ENCODE measurements at regions not wholly inside any gene's neighbourhood (a gene's known extent, or its start where the extent isn't known, plus 50 kb on each side); places are given as distances from the start of the nearest gene placed in this dataset.

DNA sequence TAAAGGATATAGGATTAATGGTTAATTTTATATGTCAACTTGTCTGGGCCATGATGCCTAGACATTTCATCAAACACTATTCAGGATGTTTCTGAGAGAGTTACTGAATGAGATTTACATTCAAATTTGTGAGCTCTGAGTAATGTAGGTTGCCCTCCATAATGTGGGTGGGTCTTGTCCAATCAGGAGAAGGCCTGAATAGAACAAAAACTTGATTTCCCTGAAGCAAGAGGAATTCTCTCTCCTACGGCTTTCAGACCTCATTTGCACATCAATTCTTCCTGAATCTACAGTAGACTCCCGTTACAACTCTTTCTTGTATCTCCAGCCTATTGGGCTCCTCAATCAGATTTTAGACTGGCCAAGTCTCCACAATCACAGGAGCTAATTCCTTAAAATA is 377.9 kb upstream of the PMFBP1 start:
- no peaks in the 10 kb centered on the region for H3K36me3 ChIP-seq (ENCODE audit: control insufficient read depth, insufficient read depth, low read length)
- no peak overlapping the region for H3K27ac ChIP-seq (ENCODE audit: insufficient read depth, low read length, poor library complexity, severe bottlenecking)
- no peak overlapping the region for H3K4me3 ChIP-seq (ENCODE audit: insufficient read depth, low read depth, low read length, poor library complexity, severe bottlenecking)
- DNase-seq = no peak
- no peaks in the 10 kb centered on the region for H3K4me1 ChIP-seq (ENCODE audit: control insufficient read depth, insufficient read depth, low read length, poor library complexity, severe bottlenecking)
- H3K27me3 ChIP-seq (replicated peaks; ENCODE audit: control insufficient read depth, insufficient read depth, low read length, poor library complexity, severe bottlenecking) = no peaks in the 10 kb centered on the region
- no peaks in the 10 kb centered on the region for H3K9me3 ChIP-seq (ENCODE audit: control insufficient read depth, low read length)

DNA sequence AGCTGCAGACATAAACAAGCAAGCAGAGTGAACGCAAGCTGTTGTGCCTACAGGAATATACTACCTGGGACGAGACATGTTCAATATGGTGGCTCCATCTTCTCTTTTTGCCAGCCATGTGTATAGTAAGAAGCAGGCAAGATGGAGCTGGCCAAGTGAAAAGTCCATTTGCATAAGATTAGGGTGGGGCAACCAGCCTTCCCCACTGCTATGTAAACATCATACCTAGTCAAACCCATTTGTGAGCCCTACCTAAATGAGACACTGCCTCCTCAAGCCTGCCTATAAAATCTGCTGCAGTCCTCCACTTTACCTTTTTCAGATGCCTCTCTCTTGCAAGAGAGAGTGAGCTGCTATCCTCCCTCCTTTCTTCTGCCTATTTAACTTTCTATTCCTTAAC is 370.1 kb upstream of the PMFBP1 start:
- no peak overlapping the region for H3K4me3 ChIP-seq (ENCODE audit: insufficient read depth, low read depth, low read length, poor library complexity, severe bottlenecking)
- no peaks in the 10 kb centered on the region for H3K27me3 ChIP-seq (replicated peaks; ENCODE audit: control insufficient read depth, insufficient read depth, low read length, poor library complexity, severe bottlenecking)
- H3K9me3 ChIP-seq (ENCODE audit: control insufficient read depth, low read length) = no peaks in the 10 kb centered on the region
- no peak overlapping the region for H3K27ac ChIP-seq (ENCODE audit: insufficient read depth, low read length, poor library complexity, severe bottlenecking)
- H3K4me1 ChIP-seq (ENCODE audit: control insufficient read depth, insufficient read depth, low read length, poor library complexity, severe bottlenecking) = no peaks in the 10 kb centered on the region
- no peaks in the 10 kb centered on the region for H3K36me3 ChIP-seq (ENCODE audit: control insufficient read depth, insufficient read depth, low read length)
- no peak for DNase-seq

DNA sequence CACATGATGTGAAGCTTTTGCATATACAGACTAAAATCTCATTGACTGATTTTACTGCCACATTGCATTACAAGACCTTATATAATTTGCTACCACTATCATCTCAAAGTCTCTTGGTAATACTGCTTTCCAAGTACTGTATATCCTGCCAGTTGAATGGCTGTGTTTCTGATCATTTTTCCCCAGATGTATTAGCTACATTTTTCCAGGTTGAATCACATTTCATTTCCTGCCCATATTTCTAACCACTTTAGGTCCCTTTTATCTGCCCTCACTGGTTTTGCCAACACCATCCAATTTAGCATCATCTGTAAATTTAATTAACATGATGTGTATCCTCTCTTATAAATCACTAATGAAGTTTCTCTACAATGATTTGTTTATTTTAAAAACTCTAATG is 365.7 kb upstream of the PMFBP1 start:
- Histone ChIP-seq H3K27me3 (replicated peaks; ENCODE audit: control insufficient read depth, insufficient read depth, low read length, poor library complexity, severe bottlenecking) (no peaks in the 10 kb centered on the region), H3K4me3 (ENCODE audit: insufficient read depth, low read depth, low read length, poor library complexity, severe bottlenecking) (no peak overlapping the region), H3K36me3 (ENCODE audit: control insufficient read depth, insufficient read depth, low read length) (no peaks in the 10 kb centered on the region), H3K9me3 (ENCODE audit: control insufficient read depth, low read length) (no peaks in the 10 kb centered on the region), H3K27ac (ENCODE audit: insufficient read depth, low read length, poor library complexity, severe bottlenecking) (no peak overlapping the region), H3K4me1 (ENCODE audit: control insufficient read depth, insufficient read depth, low read length, poor library complexity, severe bottlenecking) (no peaks in the 10 kb centered on the region)
- DNase-seq = no peak

DNA sequence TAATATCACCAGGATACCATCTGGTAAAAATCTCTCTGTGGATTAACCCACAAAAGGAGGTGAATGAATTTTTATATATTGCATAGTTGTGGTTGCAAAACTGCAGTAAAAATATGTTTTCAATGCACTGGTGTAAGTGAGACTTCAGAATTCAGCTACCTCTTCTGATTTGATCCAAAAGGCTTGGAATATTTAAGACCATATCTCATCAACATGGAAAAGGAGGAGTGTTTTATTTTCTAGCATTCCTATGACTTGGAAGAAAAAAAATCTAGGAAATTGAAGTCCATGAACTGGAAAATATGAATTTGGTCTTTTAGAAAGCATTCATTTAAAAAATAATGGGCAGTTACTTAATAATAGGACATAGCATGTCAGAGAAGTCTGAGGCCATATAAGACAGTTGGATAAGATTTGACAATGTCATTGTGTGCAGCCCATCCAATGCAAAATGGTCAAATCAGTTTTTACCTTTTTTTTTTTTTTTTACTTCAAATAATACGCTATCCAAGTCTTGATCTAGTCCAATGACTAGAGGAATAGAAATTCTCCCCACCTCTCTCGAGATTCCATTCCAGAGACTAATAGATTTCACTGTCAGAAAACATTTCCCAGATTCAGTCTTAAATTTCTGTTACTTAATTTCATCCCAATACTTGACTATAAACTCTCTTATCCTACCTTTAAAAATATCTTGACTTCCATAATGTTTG is 364.9 kb upstream of the PMFBP1 start:
- DNase-seq = no peak
- Histone ChIP-seq H3K4me1 (ENCODE audit: control insufficient read depth, insufficient read depth, low read length, poor library complexity, severe bottlenecking) (no peaks in the 10 kb centered on the region), H3K9me3 (ENCODE audit: control insufficient read depth, low read length) (no peaks in the 10 kb centered on the region), H3K36me3 (ENCODE audit: control insufficient read depth, insufficient read depth, low read length) (no peaks in the 10 kb centered on the region), H3K27me3 (replicated peaks; ENCODE audit: control insufficient read depth, insufficient read depth, low read length, poor library complexity, severe bottlenecking) (no peaks in the 10 kb centered on the region), H3K27ac (ENCODE audit: insufficient read depth, low read length, poor library complexity, severe bottlenecking) (no peak overlapping the region), H3K4me3 (ENCODE audit: insufficient read depth, low read depth, low read length, poor library complexity, severe bottlenecking) (no peak overlapping the region)

DNA sequence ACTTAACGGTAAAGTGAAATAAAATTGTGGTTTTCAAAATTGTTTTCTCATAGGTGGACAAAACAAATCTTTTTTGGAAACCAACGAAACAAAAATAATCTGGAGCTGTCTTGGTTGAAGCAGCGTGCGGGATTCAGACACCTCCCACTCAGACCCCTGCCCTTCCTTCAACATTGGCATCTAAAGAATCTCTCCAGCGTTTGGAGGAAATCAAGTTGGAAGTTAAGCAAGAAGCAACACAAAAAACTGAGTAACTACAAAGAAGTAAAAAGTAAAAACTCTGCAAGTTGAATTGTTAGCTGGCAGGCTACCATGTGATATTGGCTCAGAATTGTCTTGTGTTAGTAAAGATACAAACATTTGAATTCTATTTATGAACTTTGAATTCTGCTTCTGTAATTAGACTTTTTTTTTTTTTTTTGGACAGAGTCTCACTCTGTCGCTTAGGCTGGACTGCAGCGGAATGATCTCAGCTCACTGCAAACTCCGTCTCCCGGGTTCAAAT is 361.0 kb upstream of the PMFBP1 start:
- Histone ChIP-seq H3K36me3 (ENCODE audit: control insufficient read depth, insufficient read depth, low read length) (no peaks in the 10 kb centered on the region), H3K27ac (ENCODE audit: insufficient read depth, low read length, poor library complexity, severe bottlenecking) (no peak overlapping the region), H3K4me3 (ENCODE audit: insufficient read depth, low read depth, low read length, poor library complexity, severe bottlenecking) (no peak overlapping the region), H3K4me1 (ENCODE audit: control insufficient read depth, insufficient read depth, low read length, poor library complexity, severe bottlenecking) (no peaks in the 10 kb centered on the region), H3K9me3 (ENCODE audit: control insufficient read depth, low read length) (no peaks in the 10 kb centered on the region), H3K27me3 (replicated peaks; ENCODE audit: control insufficient read depth, insufficient read depth, low read length, poor library complexity, severe bottlenecking) (no peaks in the 10 kb centered on the region)
- DNase-seq = no peak

DNA sequence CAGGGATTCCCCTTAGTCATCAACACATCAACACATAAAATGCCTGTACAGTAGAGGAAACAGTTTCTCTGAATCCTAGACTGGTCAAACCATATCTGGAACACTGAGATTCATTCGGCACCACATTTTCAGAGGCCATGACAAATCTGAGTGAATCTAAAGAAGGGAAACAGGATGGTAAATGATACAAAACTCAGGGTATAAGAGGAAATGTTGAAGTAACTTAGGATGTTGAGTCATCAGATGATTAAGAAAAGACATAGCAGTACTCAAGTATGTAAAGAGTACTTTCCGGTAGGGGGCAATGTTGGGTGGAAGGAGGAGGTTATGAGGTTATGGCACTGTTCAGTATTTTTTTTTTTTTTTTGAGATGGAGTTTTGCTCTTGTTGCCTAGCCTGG is 358.5 kb upstream of the PMFBP1 start:
- no peak overlapping the region for H3K4me3 ChIP-seq (ENCODE audit: insufficient read depth, low read depth, low read length, poor library complexity, severe bottlenecking)
- H3K4me1 ChIP-seq (ENCODE audit: control insufficient read depth, insufficient read depth, low read length, poor library complexity, severe bottlenecking) = no peaks in the 10 kb centered on the region
- H3K27me3 ChIP-seq (replicated peaks; ENCODE audit: control insufficient read depth, insufficient read depth, low read length, poor library complexity, severe bottlenecking) = no peaks in the 10 kb centered on the region
- no peaks in the 10 kb centered on the region for H3K9me3 ChIP-seq (ENCODE audit: control insufficient read depth, low read length)
- no peaks in the 10 kb centered on the region for H3K36me3 ChIP-seq (ENCODE audit: control insufficient read depth, insufficient read depth, low read length)
- DNase-seq = no peak
- H3K27ac ChIP-seq (ENCODE audit: insufficient read depth, low read length, poor library complexity, severe bottlenecking) = no peak overlapping the region

DNA sequence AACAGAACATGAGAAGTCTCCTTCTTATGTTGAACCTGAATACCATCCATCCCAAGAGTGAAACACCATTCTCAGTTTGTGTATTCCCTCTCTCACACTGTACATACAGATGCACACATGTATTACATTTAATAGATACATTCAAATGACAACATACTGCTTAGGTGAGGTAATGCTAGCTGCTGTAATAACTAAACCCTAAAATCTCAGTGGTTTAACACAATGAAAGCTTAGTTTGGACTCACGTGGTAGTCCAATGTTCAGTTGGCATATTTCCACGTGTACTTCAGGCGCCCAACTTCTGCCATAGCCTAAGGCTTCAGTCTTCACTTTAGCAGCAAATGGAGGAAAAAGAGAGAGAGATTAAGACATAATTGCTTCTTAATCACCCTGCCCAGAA is 351.1 kb upstream of the PMFBP1 start:
- no peak overlapping the region for H3K4me3 ChIP-seq (ENCODE audit: insufficient read depth, low read depth, low read length, poor library complexity, severe bottlenecking)
- no peaks in the 10 kb centered on the region for H3K4me1 ChIP-seq (ENCODE audit: control insufficient read depth, insufficient read depth, low read length, poor library complexity, severe bottlenecking)
- H3K27me3 ChIP-seq (replicated peaks; ENCODE audit: control insufficient read depth, insufficient read depth, low read length, poor library complexity, severe bottlenecking) = no peaks in the 10 kb centered on the region
- no peak overlapping the region for H3K27ac ChIP-seq (ENCODE audit: insufficient read depth, low read length, poor library complexity, severe bottlenecking)
- DNase-seq = no peak
- H3K36me3 ChIP-seq (ENCODE audit: control insufficient read depth, insufficient read depth, low read length) = no peaks in the 10 kb centered on the region
- H3K9me3 ChIP-seq (ENCODE audit: control insufficient read depth, low read length) = no peaks in the 10 kb centered on the region

DNA sequence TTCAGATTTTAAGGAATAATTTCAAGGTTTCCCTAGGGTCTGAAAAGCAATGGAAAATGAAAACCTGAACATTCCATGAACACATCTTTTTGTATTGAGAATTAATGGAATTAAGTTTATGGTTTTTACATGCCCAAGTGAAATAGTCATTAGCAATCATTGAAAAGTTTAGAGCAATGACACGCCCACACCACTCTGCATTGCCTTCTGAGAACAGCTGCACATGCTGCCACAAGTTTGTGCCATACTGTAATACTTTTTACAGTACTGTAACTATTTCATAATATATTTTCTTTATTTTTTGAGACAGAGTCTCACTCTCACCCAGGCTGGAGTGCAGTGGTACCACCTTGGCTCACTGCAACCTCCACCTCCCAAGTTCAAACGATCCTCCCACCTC is 345.2 kb upstream of the PMFBP1 start:
- H3K27ac ChIP-seq (ENCODE audit: insufficient read depth, low read length, poor library complexity, severe bottlenecking) = no peak overlapping the region
- no peak for DNase-seq

DNA sequence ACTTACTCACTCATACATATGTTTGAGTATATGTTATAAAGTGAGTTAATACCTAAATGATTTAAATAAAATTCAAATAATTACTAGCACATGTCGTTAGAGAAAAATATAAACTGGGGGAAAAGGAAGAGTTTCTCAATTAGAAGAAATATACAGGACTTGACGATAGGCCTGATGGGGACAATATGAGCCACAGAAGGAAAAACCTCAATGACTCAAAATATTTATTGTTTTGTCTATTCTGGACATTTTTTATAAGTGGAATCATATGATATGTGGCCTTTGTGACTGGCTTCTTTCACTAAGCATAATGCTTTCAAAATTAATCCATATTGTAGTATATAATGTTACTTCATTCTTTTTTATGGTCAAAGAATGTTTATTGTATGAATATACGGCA is 339.2 kb upstream of the PMFBP1 start:
- Histone ChIP-seq H3K4me3 (ENCODE audit: insufficient read depth, low read depth, low read length, poor library complexity, severe bottlenecking) (no peak overlapping the region), H3K9me3 (ENCODE audit: control insufficient read depth, low read length) (no peaks in the 10 kb centered on the region)
- no peak for DNase-seq

More for the DNA sequence above, 345.2 kb upstream of the PMFBP1 start:
- no peaks in the 10 kb centered on the region for H3K27me3 ChIP-seq (replicated peaks; ENCODE audit: control insufficient read depth, insufficient read depth, low read length, poor library complexity, severe bottlenecking)
- H3K36me3 ChIP-seq (ENCODE audit: control insufficient read depth, insufficient read depth, low read length) = no peaks in the 10 kb centered on the region
- no peaks in the 10 kb centered on the region for H3K4me1 ChIP-seq (ENCODE audit: control insufficient read depth, insufficient read depth, low read length, poor library complexity, severe bottlenecking)
- no peak overlapping the region for H3K4me3 ChIP-seq (ENCODE audit: insufficient read depth, low read depth, low read length, poor library complexity, severe bottlenecking)
- no peaks in the 10 kb centered on the region for H3K9me3 ChIP-seq (ENCODE audit: control insufficient read depth, low read length)

DNA sequence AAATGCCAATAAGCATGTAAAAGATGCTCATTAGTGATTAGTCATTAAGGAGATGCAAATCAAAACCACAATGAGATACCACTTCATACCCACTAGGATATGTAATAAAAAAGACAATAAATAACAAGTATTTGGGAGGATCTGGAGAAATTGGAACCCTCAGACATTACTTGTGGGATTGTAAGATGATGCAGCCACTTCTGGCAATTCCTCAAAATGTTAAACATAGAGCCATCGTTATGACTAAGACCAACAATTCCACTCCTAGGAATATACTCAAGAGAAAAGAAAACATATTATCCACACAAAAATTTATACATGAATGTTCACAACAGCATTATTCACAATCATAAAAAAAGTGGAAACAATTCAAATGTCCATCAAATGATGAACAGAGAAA is 336.2 kb upstream of the PMFBP1 start:
- H3K4me1 ChIP-seq (ENCODE audit: control insufficient read depth, insufficient read depth, low read length, poor library complexity, severe bottlenecking) = no peaks in the 10 kb centered on the region
- H3K4me3 ChIP-seq (ENCODE audit: insufficient read depth, low read depth, low read length, poor library complexity, severe bottlenecking) = no peak overlapping the region
- H3K27me3 ChIP-seq (replicated peaks; ENCODE audit: control insufficient read depth, insufficient read depth, low read length, poor library complexity, severe bottlenecking) = no peaks in the 10 kb centered on the region
- DNase-seq = no peak
- no peaks in the 10 kb centered on the region for H3K9me3 ChIP-seq (ENCODE audit: control insufficient read depth, low read length)
- no peak overlapping the region for H3K27ac ChIP-seq (ENCODE audit: insufficient read depth, low read length, poor library complexity, severe bottlenecking)
- no peaks in the 10 kb centered on the region for H3K36me3 ChIP-seq (ENCODE audit: control insufficient read depth, insufficient read depth, low read length)

More for the DNA sequence above, 339.2 kb upstream of the PMFBP1 start:
- Histone ChIP-seq H3K27ac (ENCODE audit: insufficient read depth, low read length, poor library complexity, severe bottlenecking) (no peak overlapping the region), H3K36me3 (ENCODE audit: control insufficient read depth, insufficient read depth, low read length) (no peaks in the 10 kb centered on the region), H3K4me1 (ENCODE audit: control insufficient read depth, insufficient read depth, low read length, poor library complexity, severe bottlenecking) (no peaks in the 10 kb centered on the region), H3K27me3 (replicated peaks; ENCODE audit: control insufficient read depth, insufficient read depth, low read length, poor library complexity, severe bottlenecking) (no peaks in the 10 kb centered on the region)
